Effector memory CD4-positive, alpha-beta T cell (primary cell): ENCODE measurements at regions not wholly inside any gene's neighbourhood (a gene's known extent, or its start where the extent isn't known, plus 50 kb on each side); places are given as distances from the start of the nearest gene placed in this dataset.

Experiments
- DNase-seq, 3 donors: peaks; one replicate each; pipeline ENCODE4 v3.0.0-alpha.2; 2020
- H3K27ac ChIP-seq: 2 replicates; pipeline ENCODE4 v1.7.0; 2013; ENCODE audit warnings: mild to moderate bottlenecking, low read length, moderate library complexity; ENCODE audit not compliant: insufficient read depth, poor library complexity, severe bottlenecking
- H3K27me3 ChIP-seq: replicated peaks from 2 replicates; pipeline ENCODE4 v1.7.0; 2013; ENCODE audit warnings: mild to moderate bottlenecking, low read length; ENCODE audit not compliant: insufficient read depth, control insufficient read depth, poor library complexity, severe bottlenecking
- H3K36me3 ChIP-seq: 2 replicates; pipeline ENCODE4 v1.7.0; 2013; ENCODE audit warnings: mild to moderate bottlenecking, low read length, moderate library complexity; ENCODE audit not compliant: control insufficient read depth, insufficient read depth
- H3K4me1 ChIP-seq: 2 replicates; pipeline ENCODE4 v1.7.0; 2013; ENCODE audit warnings: low read length, mild to moderate bottlenecking; ENCODE audit not compliant: control insufficient read depth, insufficient read depth, poor library complexity, severe bottlenecking
- H3K4me3 ChIP-seq: 2 replicates; pipeline ENCODE4 v1.7.0; 2013; ENCODE audit warnings: low read length, low read depth, mild to moderate bottlenecking; ENCODE audit not compliant: insufficient read depth, poor library complexity, severe bottlenecking
- H3K9me3 ChIP-seq: 2 replicates; pipeline ENCODE4 v1.7.0; 2013; ENCODE audit warnings: mild to moderate bottlenecking, low read length, moderate library complexity; ENCODE audit not compliant: control insufficient read depth

- no peaks in the 10 kb centered on the region for H3K27me3 ChIP-seq
- H3K4me1 ChIP-seq: no peaks in the 10 kb centered on the region
- H3K36me3 ChIP-seq: no peaks in the 10 kb centered on the region
- no peaks in the 10 kb centered on the region for H3K9me3 ChIP-seq
- no peak for DNase-seq
- no peak overlapping the region for H3K27ac ChIP-seq
- H3K4me3 ChIP-seq: no peak overlapping the region
These were observed 105.3 kb upstream of the CACNA1A start for GRCh38 chr19:13611596-13611995.

DNA sequence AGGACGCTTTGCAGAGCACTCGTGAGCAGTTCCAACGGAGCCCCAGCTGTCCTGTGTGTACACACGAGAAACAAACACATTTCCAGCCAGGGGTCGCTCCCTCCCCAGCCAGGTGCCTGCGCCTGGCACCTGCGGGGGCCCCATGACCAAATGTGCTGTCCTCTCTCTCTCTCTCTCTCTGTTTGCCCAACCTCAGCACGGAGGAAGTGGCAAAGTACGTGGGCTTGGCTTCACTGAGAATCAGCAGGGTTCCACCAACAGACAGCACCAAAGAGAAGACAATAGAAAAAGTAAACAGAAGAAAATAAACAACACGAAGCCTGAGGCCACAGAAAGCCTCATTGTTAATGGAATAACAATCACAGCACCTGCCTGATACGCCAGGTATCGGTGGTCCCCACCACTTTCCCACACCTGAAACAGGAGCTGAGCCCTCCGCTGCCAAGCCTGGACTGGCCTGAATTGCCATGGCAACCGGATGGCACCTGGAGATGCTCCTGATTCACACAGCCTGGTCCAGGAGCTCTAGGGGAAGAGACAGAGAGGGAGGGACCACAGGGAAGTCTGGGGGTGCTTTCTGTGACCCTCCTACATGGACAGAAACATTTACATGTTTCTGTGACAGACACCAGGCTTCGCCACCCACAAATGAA is 103.9 kb upstream of the CACNA1A start:
- Histone ChIP-seq H3K36me3 (no peaks in the 10 kb centered on the region), H3K27me3 (no peaks in the 10 kb centered on the region), H3K4me1 (no peaks in the 10 kb centered on the region), H3K4me3 (no peak overlapping the region), H3K27ac (no peak overlapping the region), H3K9me3 (no peaks in the 10 kb centered on the region)
- no peak for DNase-seq

- Histone ChIP-seq H3K27me3 (no peaks in the 10 kb centered on the region), H3K27ac (no peak overlapping the region), H3K4me3 (no peak overlapping the region), H3K36me3 (no peaks in the 10 kb centered on the region), H3K9me3 (no peaks in the 10 kb centered on the region), H3K4me1 (no peaks in the 10 kb centered on the region)
- DNase-seq: no peak
These were observed 99.9 kb upstream of the CACNA1A start for GRCh38 chr19:13606156-13606555.

GRCh38 chr19:13604902-13605586 is 98.8 kb upstream of the CACNA1A start:
- Histone ChIP-seq H3K27me3 (no peaks in the 10 kb centered on the region), H3K9me3 (no peaks in the 10 kb centered on the region), H3K27ac (no peak overlapping the region), H3K36me3 (no peaks in the 10 kb centered on the region), H3K4me1 (no peaks in the 10 kb centered on the region), H3K4me3 (no peak overlapping the region)
- no peak for DNase-seq

- Histone ChIP-seq H3K4me1 (no peaks in the 10 kb centered on the region), H3K9me3 (no peaks in the 10 kb centered on the region), H3K36me3 (no peaks in the 10 kb centered on the region), H3K27ac (no peak overlapping the region), H3K27me3 (peaks cover 4% of the 10 kb centered on the region), H3K4me3 (no peak overlapping the region)
- DNase-seq: no peak
These were observed 94.5 kb upstream of the CACNA1A start for GRCh38 chr19:13600802-13601201.

DNA sequence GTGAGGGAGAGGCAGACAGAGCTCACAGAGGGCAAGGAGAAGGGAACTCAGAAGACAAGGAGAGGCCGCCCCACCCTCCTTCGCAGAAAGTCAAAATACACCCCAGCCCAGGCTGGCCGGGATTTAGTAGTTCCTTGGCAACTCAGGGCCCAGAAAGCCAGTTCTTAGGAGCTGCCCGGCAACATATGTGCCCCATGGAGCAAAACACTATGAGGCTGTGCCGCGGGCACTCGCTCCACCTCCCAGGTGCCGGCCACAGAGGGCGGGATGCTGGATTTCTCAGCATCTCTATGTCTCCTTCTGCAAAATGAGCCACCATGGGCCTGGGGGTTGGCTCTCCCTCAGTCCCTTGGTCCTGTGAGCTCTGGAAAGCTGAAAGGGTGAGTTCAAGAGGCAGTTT is 93.8 kb upstream of the CACNA1A start:
- Histone ChIP-seq H3K27ac (no peak overlapping the region), H3K4me3 (no peak overlapping the region), H3K36me3 (no peaks in the 10 kb centered on the region), H3K9me3 (no peaks in the 10 kb centered on the region), H3K4me1 (no peaks in the 10 kb centered on the region), H3K27me3 (peaks cover 4% of the 10 kb centered on the region)
- no peak for DNase-seq

GRCh38 chr19:13599681-13600080 is 93.4 kb upstream of the CACNA1A start:
- Histone ChIP-seq H3K36me3 (no peaks in the 10 kb centered on the region), H3K27ac (no peak overlapping the region), H3K27me3 (peaks cover 4% of the 10 kb centered on the region), H3K4me1 (no peaks in the 10 kb centered on the region), H3K9me3 (no peaks in the 10 kb centered on the region), H3K4me3 (no peak overlapping the region)
- no peak for DNase-seq

- no peak overlapping the region for H3K4me3 ChIP-seq
- peaks cover 4% of the 10 kb centered on the region for H3K27me3 ChIP-seq
- no peaks in the 10 kb centered on the region for H3K9me3 ChIP-seq
- no peak overlapping the region for H3K27ac ChIP-seq
- no peak for DNase-seq
- no peaks in the 10 kb centered on the region for H3K4me1 ChIP-seq
- no peaks in the 10 kb centered on the region for H3K36me3 ChIP-seq
These were observed 91.8 kb upstream of the CACNA1A start for GRCh38 chr19:13598098-13598497.

DNA sequence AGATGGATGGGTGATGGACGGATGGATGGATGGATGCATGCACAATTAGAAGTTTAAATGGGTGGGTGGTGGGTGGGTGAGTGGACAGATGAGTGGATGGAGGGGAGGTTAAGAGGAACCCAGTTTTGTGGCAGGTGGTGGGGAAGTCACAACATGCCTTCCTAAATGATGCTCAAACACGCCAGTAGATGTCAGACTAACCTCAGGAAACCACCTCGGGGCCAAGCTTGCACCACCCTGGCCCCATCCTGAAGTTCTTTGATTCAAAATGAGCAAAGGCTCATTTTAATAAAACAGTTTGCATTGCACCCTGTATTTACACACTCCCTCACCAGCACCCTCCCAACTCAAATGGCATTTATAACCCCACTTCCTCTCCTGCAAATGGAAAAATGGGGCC is 91.4 kb upstream of the CACNA1A start:
- Histone ChIP-seq H3K27me3 (peaks cover 4% of the 10 kb centered on the region), H3K27ac (no peak overlapping the region), H3K4me1 (no peaks in the 10 kb centered on the region), H3K36me3 (no peaks in the 10 kb centered on the region), H3K4me3 (no peak overlapping the region), H3K9me3 (no peaks in the 10 kb centered on the region)
- DNase-seq: peak in 2 of 3 donors; percentile 6 to 27

GRCh38 chr19:13588957-13589833 is 82.9 kb upstream of the CACNA1A start:
- H3K36me3 ChIP-seq: no peaks in the 10 kb centered on the region
- H3K4me1 ChIP-seq: no peaks in the 10 kb centered on the region
- H3K27ac ChIP-seq: no peak overlapping the region
- no peak overlapping the region for H3K4me3 ChIP-seq
- no peaks in the 10 kb centered on the region for H3K9me3 ChIP-seq
- DNase-seq: peak; percentile 55 to 64 (median 58)
- peaks cover 3% of the 10 kb centered on the region for H3K27me3 ChIP-seq
